ENCODE measurements at regions not wholly inside any gene's neighbourhood (a gene's known extent, or its start where the extent isn't known, plus 50 kb on each side); places are given as distances from the start of the nearest gene placed in this dataset.

DNA sequence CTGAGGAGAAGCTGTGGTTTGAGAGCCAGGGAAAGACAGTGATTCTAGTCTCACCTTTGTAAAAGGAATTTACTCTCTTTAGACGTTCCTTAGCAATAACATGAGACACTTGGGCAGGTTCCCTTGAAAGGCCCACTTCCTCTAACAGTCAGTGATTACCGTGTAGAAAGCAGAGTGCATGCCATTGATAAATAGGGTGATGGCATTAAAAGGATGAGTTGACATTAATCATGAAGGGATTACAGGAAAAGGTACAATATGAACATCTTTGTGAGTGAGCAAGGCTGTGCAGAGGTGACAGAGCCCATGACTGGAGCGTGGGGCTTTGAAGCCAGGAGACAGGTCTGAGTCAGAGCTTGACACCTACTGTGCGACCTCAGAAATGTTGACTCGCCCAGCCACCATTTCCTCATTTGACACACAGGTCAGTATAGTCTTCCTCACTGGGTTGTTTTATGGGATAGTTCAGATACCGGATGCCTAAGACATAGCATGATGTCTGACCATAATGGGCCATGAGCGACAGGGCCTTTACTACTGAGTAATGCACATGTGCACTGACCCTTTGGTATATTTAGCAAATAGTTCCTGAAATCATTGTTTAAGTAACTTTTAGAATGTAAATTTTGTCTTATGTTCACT, 341.7 kb upstream of the MTNR1B start:
- DNase-seq = no peak
- 79% methylated on average over 5 of the region's 7 CpGs for WGBS (ENCODE audit: insufficient coverage)
- no peaks in the 10 kb centered on the region for H3K36me3 ChIP-seq (ENCODE audit: control insufficient read depth in 4 of 4, insufficient read depth in 4 of 4, low read length in 3 of 4)
- H3K9me3 ChIP-seq (ENCODE audit: control extremely low read depth in 1 of 5, control insufficient read depth in 4 of 5, insufficient read depth in 2 of 5, low read depth in 1 of 5, low read length in 4 of 5) = no peaks in the 10 kb centered on the region
- CTCF ChIA-PET = interaction anchor here (1.2 kb wide), 1 partner anchor 50 kb away, joined by 3 read pairs; no protein-coding TSS in a partner anchor
- H3K27ac ChIP-seq (ENCODE audit: insufficient read depth in 1 of 2, low read depth in 1 of 2, low read length in 2 of 2, poor library complexity in 1 of 2, severe bottlenecking in 2 of 2) = no peak overlapping the region
- POLR2A ChIA-PET = no interaction called here
- H3K4me1 ChIP-seq (ENCODE audit: control extremely low read depth in 1 of 4, control insufficient read depth in 4 of 4, insufficient read depth in 4 of 4, low read length in 3 of 4) = no peaks in the 10 kb centered on the region
- peaks cover 0 to 4% (median 0%) of the 10 kb centered on the region in 5 experiments for H3K27me3 ChIP-seq (replicated peaks in 2 of 5; ENCODE audit: control insufficient read depth in 4 of 5, insufficient read depth in 5 of 5, low read length in 4 of 5)
- H3K4me3 ChIP-seq (ENCODE audit: control insufficient read depth in 1 of 7, extremely low read depth in 1 of 7, insufficient read depth in 4 of 7, low read depth in 2 of 7, low read length in 6 of 7) = no peak overlapping the region

DNA sequence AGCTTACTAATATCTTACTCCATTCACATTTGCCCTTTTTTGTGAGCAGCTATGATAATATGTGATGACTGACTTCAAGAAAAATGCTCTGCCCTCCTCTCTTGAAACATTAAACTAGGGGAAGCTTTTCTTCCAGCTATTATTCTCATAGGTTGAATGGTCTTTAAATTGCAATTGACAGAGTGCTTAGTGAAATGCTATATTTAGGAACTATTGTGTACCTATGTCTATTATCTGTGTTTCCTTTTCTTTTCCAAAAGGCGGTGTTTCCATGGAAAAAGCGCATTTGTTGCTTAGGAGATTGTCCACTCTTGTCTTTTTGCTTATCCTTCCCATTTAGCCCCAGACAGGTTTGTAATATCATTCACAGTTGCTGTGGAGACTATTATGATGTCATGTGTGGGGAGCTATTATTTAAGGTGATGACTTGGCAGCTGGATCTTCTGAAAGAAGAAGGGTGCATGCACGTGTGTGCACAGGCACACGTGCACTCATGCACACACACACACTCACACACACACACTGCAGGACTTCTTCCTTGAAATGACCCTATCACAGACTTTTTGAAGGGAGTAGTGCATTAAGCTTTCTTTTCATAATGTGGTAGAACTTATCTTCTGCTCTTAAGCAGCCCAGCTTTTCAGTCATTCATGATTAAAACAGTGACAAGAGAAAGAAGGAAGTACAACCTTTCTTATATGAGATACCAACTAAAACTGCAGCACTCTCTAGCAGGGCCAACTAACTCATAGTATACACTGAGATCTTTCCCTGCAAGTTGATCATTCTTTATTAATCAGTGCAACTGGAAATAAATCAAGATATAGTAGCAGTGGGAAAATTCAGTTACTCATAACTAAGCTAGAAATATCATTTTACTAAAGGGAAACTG, 340.8 kb upstream of the MTNR1B start:
- DNase-seq = peak in 2 of 3 donors; percentile 2 to 22
- POLR2A ChIA-PET = no interaction called here
- no peaks in the 10 kb centered on the region for H3K27me3 ChIP-seq (replicated peaks in 2 of 5; ENCODE audit: control insufficient read depth in 4 of 5, insufficient read depth in 5 of 5, low read length in 4 of 5)
- CTCF ChIA-PET = interaction anchor here (1.2 kb wide), 1 partner anchor 51 kb away, joined by 3 read pairs; no protein-coding TSS in a partner anchor
- H3K4me3 ChIP-seq (ENCODE audit: control insufficient read depth in 1 of 7, extremely low read depth in 1 of 7, insufficient read depth in 4 of 7, low read depth in 2 of 7, low read length in 6 of 7) = no peak overlapping the region
- no peak overlapping the region for H3K27ac ChIP-seq (ENCODE audit: insufficient read depth in 1 of 2, low read depth in 1 of 2, low read length in 2 of 2, poor library complexity in 1 of 2, severe bottlenecking in 2 of 2)
- no CpG with 5 or more reads among the region's 4 CpGs for WGBS (ENCODE audit: insufficient coverage)
- no peaks in the 10 kb centered on the region for H3K4me1 ChIP-seq (ENCODE audit: control extremely low read depth in 1 of 4, control insufficient read depth in 4 of 4, insufficient read depth in 4 of 4, low read length in 3 of 4)
- no peaks in the 10 kb centered on the region for H3K36me3 ChIP-seq (ENCODE audit: control insufficient read depth in 4 of 4, insufficient read depth in 4 of 4, low read length in 3 of 4)
- no peaks in the 10 kb centered on the region for H3K9me3 ChIP-seq (ENCODE audit: control extremely low read depth in 1 of 5, control insufficient read depth in 4 of 5, insufficient read depth in 2 of 5, low read depth in 1 of 5, low read length in 4 of 5)

DNA sequence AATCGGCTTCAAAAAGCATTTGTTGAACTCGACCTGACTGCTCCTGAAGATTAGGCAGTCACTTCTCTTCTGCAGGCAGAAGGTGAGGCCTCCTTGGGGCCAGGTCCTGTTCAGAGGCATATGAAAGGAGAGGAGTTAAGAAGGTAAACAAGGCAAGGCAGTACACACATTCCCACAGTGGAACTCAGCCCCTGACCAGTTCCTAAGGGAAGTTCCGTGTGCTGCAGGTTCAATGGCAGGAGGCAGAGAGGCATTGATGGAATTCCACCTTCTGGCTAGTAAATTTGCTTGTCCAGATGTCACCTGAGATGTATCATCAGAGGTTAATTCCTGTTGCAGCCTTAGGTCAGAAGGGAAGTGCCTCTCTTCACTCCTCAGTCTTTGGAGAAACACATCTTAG, 337.0 kb upstream of the MTNR1B start:
- Histone ChIP-seq H3K36me3 (ENCODE audit: control insufficient read depth in 4 of 4, insufficient read depth in 4 of 4, low read length in 3 of 4) (no peaks in the 10 kb centered on the region), H3K4me1 (ENCODE audit: control extremely low read depth in 1 of 4, control insufficient read depth in 4 of 4, insufficient read depth in 4 of 4, low read length in 3 of 4) (no peaks in the 10 kb centered on the region), H3K27me3 (replicated peaks in 2 of 5; ENCODE audit: control insufficient read depth in 4 of 5, insufficient read depth in 5 of 5, low read length in 4 of 5) (no peaks in the 10 kb centered on the region), H3K4me3 (ENCODE audit: control insufficient read depth in 1 of 7, extremely low read depth in 1 of 7, insufficient read depth in 4 of 7, low read depth in 2 of 7, low read length in 6 of 7) (no peak overlapping the region), H3K9me3 (ENCODE audit: control extremely low read depth in 1 of 5, control insufficient read depth in 4 of 5, insufficient read depth in 2 of 5, low read depth in 1 of 5, low read length in 4 of 5) (peaks cover 0 to 3% (median 0%) of the 10 kb centered on the region in 5 experiments), H3K27ac (ENCODE audit: insufficient read depth in 1 of 2, low read depth in 1 of 2, low read length in 2 of 2, poor library complexity in 1 of 2, severe bottlenecking in 2 of 2) (no peak overlapping the region)
- 90% methylated on average over 3 of the region's 3 CpGs for WGBS (ENCODE audit: insufficient coverage)
- CTCF ChIA-PET = interaction anchor here (0.6 kb wide), 1 partner anchor 266 kb away, joined by 3 read pairs; no protein-coding TSS in a partner anchor
- DNase-seq = no peak
- POLR2A ChIA-PET = no interaction called here

DNA sequence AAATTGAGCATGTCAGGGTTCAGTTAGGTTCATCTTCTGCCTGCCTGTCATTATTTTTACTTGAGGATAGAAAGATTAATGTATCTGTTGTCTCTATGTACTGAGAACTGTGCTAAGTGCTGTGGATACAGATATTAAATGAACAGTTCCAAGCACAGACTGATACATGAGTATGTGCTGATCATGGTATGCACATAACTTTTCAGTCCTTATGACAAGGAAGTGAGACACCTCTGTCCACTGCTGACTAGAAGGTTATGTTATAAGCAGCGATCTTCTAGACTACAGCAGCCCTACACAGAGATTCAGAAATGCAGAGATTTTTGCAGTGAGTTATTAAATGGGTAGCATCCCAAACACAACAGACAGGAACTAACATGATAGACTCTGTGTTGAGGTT, 335.6 kb upstream of the MTNR1B start:
- DNase-seq = no peak
- CTCF ChIA-PET = no interaction called here
- Histone ChIP-seq H3K27ac (ENCODE audit: insufficient read depth in 1 of 2, low read depth in 1 of 2, low read length in 2 of 2, poor library complexity in 1 of 2, severe bottlenecking in 2 of 2) (no peak overlapping the region), H3K27me3 (replicated peaks in 2 of 5; ENCODE audit: control insufficient read depth in 4 of 5, insufficient read depth in 5 of 5, low read length in 4 of 5) (no peaks in the 10 kb centered on the region), H3K4me1 (ENCODE audit: control extremely low read depth in 1 of 4, control insufficient read depth in 4 of 4, insufficient read depth in 4 of 4, low read length in 3 of 4) (no peaks in the 10 kb centered on the region), H3K9me3 (ENCODE audit: control extremely low read depth in 1 of 5, control insufficient read depth in 4 of 5, insufficient read depth in 2 of 5, low read depth in 1 of 5, low read length in 4 of 5) (peaks cover 0 to 3% (median 0%) of the 10 kb centered on the region in 5 experiments), H3K36me3 (ENCODE audit: control insufficient read depth in 4 of 4, insufficient read depth in 4 of 4, low read length in 3 of 4) (no peaks in the 10 kb centered on the region), H3K4me3 (ENCODE audit: control insufficient read depth in 1 of 7, extremely low read depth in 1 of 7, insufficient read depth in 4 of 7, low read depth in 2 of 7, low read length in 6 of 7) (no peak overlapping the region)
- 100% methylated on average over 1 of the region's 1 CpG for WGBS (ENCODE audit: insufficient coverage)
- POLR2A ChIA-PET = no interaction called here

DNA sequence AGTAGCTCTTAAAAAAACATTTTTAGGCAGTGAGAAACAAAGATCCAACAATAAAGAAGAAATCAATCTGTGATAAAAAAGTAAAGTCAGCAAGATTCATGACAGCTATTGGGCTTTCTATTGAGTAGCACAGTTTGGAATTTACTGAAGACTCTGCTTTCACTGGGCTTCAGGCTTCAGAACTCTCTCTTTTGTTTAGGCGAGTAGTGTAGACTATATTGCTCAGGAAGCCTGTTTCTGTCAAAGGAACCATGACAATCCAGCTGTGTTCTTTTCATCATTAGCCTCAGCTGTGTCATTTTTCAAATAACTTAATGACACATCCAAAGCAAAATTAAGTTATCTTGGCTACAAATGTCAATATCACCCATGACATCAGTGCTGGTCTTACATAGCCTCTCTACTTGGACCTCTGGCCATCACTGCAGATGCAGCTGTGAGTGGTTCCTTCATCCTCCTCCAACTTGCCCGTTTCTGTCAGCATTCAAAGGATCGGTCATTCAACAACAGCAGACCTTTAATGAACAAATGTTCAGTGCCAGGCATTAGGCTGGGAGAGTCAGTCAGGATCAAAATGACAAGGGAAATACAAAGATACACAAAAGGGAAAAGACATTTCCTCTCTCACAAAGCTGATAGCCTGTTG, 332.8 kb upstream of the MTNR1B start:
- Histone ChIP-seq H3K27me3 (replicated peaks in 2 of 5; ENCODE audit: control insufficient read depth in 4 of 5, insufficient read depth in 5 of 5, low read length in 4 of 5) (no peaks in the 10 kb centered on the region), H3K9me3 (ENCODE audit: control extremely low read depth in 1 of 5, control insufficient read depth in 4 of 5, insufficient read depth in 2 of 5, low read depth in 1 of 5, low read length in 4 of 5) (peaks cover 0 to 3% (median 0%) of the 10 kb centered on the region in 5 experiments), H3K27ac (ENCODE audit: insufficient read depth in 1 of 2, low read depth in 1 of 2, low read length in 2 of 2, poor library complexity in 1 of 2, severe bottlenecking in 2 of 2) (no peak overlapping the region), H3K4me1 (ENCODE audit: control extremely low read depth in 1 of 4, control insufficient read depth in 4 of 4, insufficient read depth in 4 of 4, low read length in 3 of 4) (no peaks in the 10 kb centered on the region), H3K4me3 (ENCODE audit: control insufficient read depth in 1 of 7, extremely low read depth in 1 of 7, insufficient read depth in 4 of 7, low read depth in 2 of 7, low read length in 6 of 7) (no peak overlapping the region), H3K36me3 (ENCODE audit: control insufficient read depth in 4 of 4, insufficient read depth in 4 of 4, low read length in 3 of 4) (no peaks in the 10 kb centered on the region)
- CTCF ChIA-PET = no interaction called here
- no peak for DNase-seq
- POLR2A ChIA-PET = no interaction called here
- WGBS (ENCODE audit: insufficient coverage) = 100% methylated on average over 2 of the region's 3 CpGs

DNA sequence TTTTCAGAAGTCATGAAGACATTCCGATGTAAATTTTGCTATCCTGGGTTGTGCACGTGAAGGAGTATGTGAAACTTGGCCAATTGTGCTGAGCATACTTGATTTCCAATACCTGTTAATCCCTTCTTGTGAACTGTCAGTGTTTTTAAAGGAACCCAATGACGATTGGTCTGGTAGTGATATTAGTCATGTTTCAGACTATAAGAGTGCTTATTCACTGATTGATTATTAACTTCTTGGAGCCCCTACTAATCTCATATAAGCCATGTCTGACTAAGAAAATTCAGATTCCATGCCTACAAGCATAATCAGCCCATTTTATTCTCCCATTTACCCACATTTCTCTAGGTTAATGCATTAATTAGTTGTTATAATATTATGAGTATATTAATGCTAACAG, 330.8 kb upstream of the MTNR1B start:
- DNase-seq = no peak
- H3K4me3 ChIP-seq (ENCODE audit: control insufficient read depth in 1 of 7, extremely low read depth in 1 of 7, insufficient read depth in 4 of 7, low read depth in 2 of 7, low read length in 6 of 7) = no peak overlapping the region
- no peaks in the 10 kb centered on the region for H3K4me1 ChIP-seq (ENCODE audit: control extremely low read depth in 1 of 4, control insufficient read depth in 4 of 4, insufficient read depth in 4 of 4, low read length in 3 of 4)
- 100% methylated on average over 2 of the region's 3 CpGs for WGBS (ENCODE audit: insufficient coverage)
- H3K36me3 ChIP-seq (ENCODE audit: control insufficient read depth in 4 of 4, insufficient read depth in 4 of 4, low read length in 3 of 4) = no peaks in the 10 kb centered on the region
- ChIA-PET POLR2A (no interaction called here), CTCF (no interaction called here)
- H3K27ac ChIP-seq (ENCODE audit: insufficient read depth in 1 of 2, low read depth in 1 of 2, low read length in 2 of 2, poor library complexity in 1 of 2, severe bottlenecking in 2 of 2) = no peak overlapping the region
- peaks cover 0 to 3% (median 0%) of the 10 kb centered on the region in 5 experiments for H3K9me3 ChIP-seq (ENCODE audit: control extremely low read depth in 1 of 5, control insufficient read depth in 4 of 5, insufficient read depth in 2 of 5, low read depth in 1 of 5, low read length in 4 of 5)
- no peaks in the 10 kb centered on the region for H3K27me3 ChIP-seq (replicated peaks in 2 of 5; ENCODE audit: control insufficient read depth in 4 of 5, insufficient read depth in 5 of 5, low read length in 4 of 5)
